ENCODE measurements at regions not wholly inside any gene's neighbourhood (a gene's known extent, or its start where the extent isn't known, plus 50 kb on each side); places are given as distances from the start of the nearest gene placed in this dataset.

DNA sequence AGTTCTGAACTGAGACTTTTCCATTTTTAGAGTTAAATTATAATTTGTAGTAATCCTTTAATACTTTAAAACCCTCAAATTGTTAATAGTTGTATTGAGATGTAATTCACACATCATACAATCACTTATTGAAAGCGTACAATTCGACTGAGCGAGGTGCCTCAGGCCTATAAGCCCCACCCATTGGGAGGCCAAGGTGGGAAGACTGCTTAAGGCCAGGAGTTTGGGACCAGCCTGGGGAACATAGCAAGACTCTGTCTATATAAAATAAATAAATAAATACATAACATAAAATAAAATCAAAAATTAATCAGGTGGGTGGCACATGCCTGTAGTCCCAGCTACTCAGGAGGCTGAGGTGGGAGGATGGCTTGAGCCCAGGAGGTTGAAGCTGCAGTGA, 70.3 kb downstream of the RWDD4 start:
- TF ChIP-seq, protein P1, sequence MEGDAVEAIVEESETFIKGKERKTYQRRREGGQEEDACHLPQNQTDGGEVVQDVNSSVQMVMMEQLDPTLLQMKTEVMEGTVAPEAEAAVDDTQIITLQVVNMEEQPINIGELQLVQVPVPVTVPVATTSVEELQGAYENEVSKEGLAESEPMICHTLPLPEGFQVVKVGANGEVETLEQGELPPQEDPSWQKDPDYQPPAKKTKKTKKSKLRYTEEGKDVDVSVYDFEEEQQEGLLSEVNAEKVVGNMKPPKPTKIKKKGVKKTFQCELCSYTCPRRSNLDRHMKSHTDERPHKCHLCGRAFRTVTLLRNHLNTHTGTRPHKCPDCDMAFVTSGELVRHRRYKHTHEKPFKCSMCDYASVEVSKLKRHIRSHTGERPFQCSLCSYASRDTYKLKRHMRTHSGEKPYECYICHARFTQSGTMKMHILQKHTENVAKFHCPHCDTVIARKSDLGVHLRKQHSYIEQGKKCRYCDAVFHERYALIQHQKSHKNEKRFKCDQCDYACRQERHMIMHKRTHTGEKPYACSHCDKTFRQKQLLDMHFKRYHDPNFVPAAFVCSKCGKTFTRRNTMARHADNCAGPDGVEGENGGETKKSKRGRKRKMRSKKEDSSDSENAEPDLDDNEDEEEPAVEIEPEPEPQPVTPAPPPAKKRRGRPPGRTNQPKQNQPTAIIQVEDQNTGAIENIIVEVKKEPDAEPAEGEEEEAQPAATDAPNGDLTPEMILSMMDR (IDR thresholded peaks at IDR 0.05), result no peak
- no peak for TF ChIP-seq POLR2A (IDR thresholded peaks at IDR 0.05)
- TF ChIP-seq POLR2AphosphoS5 (IDR thresholded peaks at IDR 0.05; ENCODE audit: insufficient read depth in 1 of 2, low read depth in 1 of 2), result no peak

All from vagina (tissue), 2 donors.